Right lobe of liver (tissue), 6 donors: ENCODE measurements at regions not wholly inside any gene's neighbourhood (a gene's known extent, or its start where the extent isn't known, plus 50 kb on each side); places are given as distances from the start of the nearest gene placed in this dataset.
"Not testable (repeated sequence)": the region's sequence is repeated elsewhere in the genome, so short reads cannot be mapped to it uniquely, and the experiment has no call there.

Experiments used
- ATAC-seq, 4 donors: fragments of 200-7000 bp; cut with Tn5 transposase; one replicate each; pipeline ENCODE4 v1.9.1; 2020; ENCODE audit warnings: mild to moderate bottlenecking in 4 of 4, moderate library complexity in 4 of 4
- DNase-seq, 3 donors: peaks; one replicate each; pipeline ENCODE4 v3.0.0-alpha.2; 2020
- H3K27ac ChIP-seq, 3 donors: fragments of 200-600 bp; one replicate each; pipeline ENCODE4 v1.8.0; 2022
- H3K27me3 ChIP-seq, 2 donors: fragments of 200-600 bp; one replicate each; pipeline ENCODE4 v1.8.0; 2022
- H3K36me3 ChIP-seq, 4 donors: fragments of 200-600 bp; sonication (generic) in 1 of 4; one replicate each; pipeline versions ENCODE4 v1.5.1 to v1.8.0; 2017 to 2022; ENCODE audit warnings: control low read depth in 1 of 4
- H3K4me1 ChIP-seq, 4 donors: fragments of 200-600 bp; sonication (generic) in 1 of 4; one replicate each; pipeline versions ENCODE4 v1.5.1 to v1.8.0; 2017 to 2022; ENCODE audit warnings: control low read depth in 1 of 4
- H3K4me3 ChIP-seq, 3 donors: fragments of 200-600 bp; one replicate each; pipeline ENCODE4 v1.8.0; 2022
- H3K9me3 ChIP-seq, 4 donors: fragments of 200-600 bp; sonication (generic) in 1 of 4; one replicate each; pipeline versions ENCODE4 v1.5.1 to v1.8.0; 2017 to 2022; ENCODE audit warnings: control low read depth in 1 of 4
- POLR2A ChIP-seq: fragments of 450-650 bp; IDR thresholded peaks from one replicate; pipeline ENCODE4 v1.6.1; 2017; ENCODE audit warnings: antibody characterized with exemption, mild to moderate bottlenecking
- WGBS: methylation state at CpG from one replicate; pipeline ENCODE4 v1.1.6; 2018; ENCODE audit warnings: low coverage, low lambda C conversion rate; ENCODE audit not compliant: insufficient coverage; ENCODE audit errors: missing lambda C conversion rate; 5-methylcytosine and 5-hydroxymethylcytosine counted together
- intact Hi-C, 2 donors: fragments of 100-400 bp; cut with DNase I; formaldehyde crosslinking; loops; one replicate each; pipeline versions ENCODE4 v1.11.2 to v1.14.1; 2022
- TF ChIP-seq, protein P1 (sequence below), 4 donors: fragments of 200-600 bp in 3 of 4; fragments of 450-650 bp in 1 of 4; IDR thresholded peaks; one replicate each; pipeline versions ENCODE4 v1.5.1 to v1.8.0; 2016 to 2022; ENCODE audit warnings: antibody characterized with exemption in 4 of 4, mild to moderate bottlenecking in 2 of 4
- donor health status: DM: no; HTN: yes; CAD: no.
- donor health status: DM: no; HTN: no; CAD: no.
- donor health status: DM: no; HTN: no; CAD: no.
- donor health status: DM: no; HTN: yes; CAD: no.
- donor health status: DM: no; HTN: yes; CAD: no.

DNA sequence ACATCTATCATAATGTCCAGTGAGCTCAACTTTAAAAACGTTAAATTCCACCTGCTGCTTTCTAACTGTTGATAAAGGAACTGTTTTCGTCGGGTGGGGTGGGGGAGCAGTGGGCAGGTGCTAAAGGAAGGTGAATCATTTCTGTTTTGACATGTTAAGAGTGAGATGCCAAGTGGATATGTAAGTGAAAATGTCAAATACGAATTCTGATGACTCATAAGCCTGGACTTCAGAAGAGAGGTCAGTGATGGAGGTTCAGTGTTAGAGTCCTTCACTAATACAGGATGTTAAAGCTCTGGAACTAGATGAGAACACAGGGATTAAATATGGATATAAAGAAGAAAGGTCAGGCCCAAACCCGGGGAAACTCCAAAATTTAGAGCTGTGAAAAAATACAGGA, 617.9 kb upstream of the CTNND2 start:
- intact Hi-C loops: no loop called here
- H3K4me1 ChIP-seq: no peaks in the 10 kb centered on the region
- ATAC-seq (no peak), DNase-seq (no peak)
- no peak overlapping the region for H3K4me3 ChIP-seq
- H3K27me3 ChIP-seq: no peaks in the 10 kb centered on the region
- TF ChIP-seq POLR2A: no peak
- TF ChIP-seq, protein P1, sequence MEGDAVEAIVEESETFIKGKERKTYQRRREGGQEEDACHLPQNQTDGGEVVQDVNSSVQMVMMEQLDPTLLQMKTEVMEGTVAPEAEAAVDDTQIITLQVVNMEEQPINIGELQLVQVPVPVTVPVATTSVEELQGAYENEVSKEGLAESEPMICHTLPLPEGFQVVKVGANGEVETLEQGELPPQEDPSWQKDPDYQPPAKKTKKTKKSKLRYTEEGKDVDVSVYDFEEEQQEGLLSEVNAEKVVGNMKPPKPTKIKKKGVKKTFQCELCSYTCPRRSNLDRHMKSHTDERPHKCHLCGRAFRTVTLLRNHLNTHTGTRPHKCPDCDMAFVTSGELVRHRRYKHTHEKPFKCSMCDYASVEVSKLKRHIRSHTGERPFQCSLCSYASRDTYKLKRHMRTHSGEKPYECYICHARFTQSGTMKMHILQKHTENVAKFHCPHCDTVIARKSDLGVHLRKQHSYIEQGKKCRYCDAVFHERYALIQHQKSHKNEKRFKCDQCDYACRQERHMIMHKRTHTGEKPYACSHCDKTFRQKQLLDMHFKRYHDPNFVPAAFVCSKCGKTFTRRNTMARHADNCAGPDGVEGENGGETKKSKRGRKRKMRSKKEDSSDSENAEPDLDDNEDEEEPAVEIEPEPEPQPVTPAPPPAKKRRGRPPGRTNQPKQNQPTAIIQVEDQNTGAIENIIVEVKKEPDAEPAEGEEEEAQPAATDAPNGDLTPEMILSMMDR (IDR thresholded peaks at IDR 0.05): no peak
- H3K9me3 ChIP-seq: no peaks in the 10 kb centered on the region
- H3K36me3 ChIP-seq: no peaks in the 10 kb centered on the region
- H3K27ac ChIP-seq: no peak overlapping the region
- WGBS: 44% methylated on average over 5 of the region's 5 CpGs

DNA sequence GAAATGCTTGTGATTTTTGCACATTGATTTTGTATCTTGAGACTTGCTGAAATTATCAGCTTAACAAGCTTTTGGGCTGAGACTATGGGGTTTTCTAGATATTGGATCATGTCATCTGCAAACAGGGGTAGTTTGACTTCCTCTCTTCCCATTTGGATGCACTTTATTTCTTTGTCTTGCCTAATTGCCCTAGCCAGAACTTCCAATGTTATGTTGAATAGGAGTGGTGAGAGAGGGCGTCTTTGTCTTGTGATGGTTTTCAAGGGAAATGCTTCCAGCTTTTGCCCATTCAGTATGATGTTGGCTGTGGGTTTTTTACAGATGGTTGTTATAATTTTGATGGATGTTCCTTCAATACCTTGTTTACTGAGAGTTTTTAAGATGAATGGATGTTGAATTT, 600.7 kb upstream of the CTNND2 start:
- ATAC-seq, DNase-seq, H3K9me3 ChIP-seq, H3K27ac ChIP-seq, H3K4me3 ChIP-seq, H3K36me3 ChIP-seq, intact Hi-C loops, H3K4me1 ChIP-seq, H3K27me3 ChIP-seq: not testable (repeated sequence)
- 50% methylated on average over 1 of the region's 1 CpG for WGBS

DNA sequence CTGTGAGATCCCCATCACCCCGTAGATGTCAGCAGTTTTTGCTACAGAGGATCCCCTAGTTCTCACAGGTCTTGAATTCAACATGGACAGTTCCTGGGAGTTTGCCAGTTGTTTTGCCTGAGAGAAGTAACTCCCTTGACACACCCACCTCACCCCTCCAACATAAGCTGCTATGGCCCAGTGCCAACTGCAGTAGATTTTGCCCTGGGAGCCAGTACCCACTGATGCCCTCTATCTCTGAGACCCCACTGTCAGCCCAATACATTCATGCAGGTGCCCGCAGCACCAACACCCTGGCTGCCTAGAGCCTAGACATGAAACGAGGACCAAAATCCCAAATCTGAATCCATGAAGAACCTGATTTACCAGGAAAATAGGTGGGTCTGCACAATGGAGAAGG, 583.9 kb upstream of the CTNND2 start:
- ATAC-seq (no peak), DNase-seq (no peak)
- Histone ChIP-seq H3K9me3 (no peaks in the 10 kb centered on the region), H3K4me3 (no peak overlapping the region), H3K27me3 (no peaks in the 10 kb centered on the region), H3K27ac (no peak overlapping the region), H3K4me1 (no peaks in the 10 kb centered on the region), H3K36me3 (no peaks in the 10 kb centered on the region)
- 50% methylated on average over 1 of the region's 3 CpGs for WGBS
- intact Hi-C loops: no loop called here
- TF ChIP-seq, protein P1 (IDR thresholded peaks at IDR 0.05): no peak
- no peak for TF ChIP-seq POLR2A

DNA sequence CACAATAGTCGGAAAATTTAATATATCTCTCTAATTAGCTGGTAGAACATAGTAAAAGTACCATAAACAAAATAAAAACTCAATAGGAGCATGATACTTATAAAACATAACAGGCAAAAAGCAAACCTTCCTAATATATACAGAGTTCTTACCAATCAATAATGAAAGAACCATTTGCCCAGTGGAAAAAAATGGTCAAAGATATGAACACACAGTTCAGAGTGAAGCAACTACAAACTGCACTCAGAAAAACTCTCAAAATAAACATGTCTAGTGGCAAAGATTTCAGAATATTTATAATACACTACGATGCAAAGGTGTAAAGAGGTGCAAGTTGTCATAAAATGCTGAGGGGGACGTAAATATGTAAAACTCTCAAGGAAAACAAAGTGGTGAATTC, 576.2 kb upstream of the CTNND2 start:
- H3K27ac ChIP-seq: no peak overlapping the region

DNA sequence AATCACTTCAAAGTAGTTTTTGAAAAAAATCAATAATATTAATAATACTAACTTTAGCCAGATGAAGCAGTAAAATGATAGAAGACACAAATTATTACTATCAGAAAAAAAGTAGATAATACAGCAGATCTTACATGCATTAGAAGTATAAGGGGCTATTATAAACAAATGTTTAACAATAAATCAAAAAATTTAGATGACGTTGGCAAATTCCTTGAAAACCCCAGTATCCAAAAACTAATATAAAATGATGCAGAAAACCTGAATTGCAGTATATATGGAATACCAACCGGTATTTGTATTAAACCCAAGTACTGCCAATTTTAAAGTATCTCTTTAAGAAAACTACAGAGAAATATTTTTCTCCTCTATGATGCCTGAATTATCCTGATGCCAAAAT, 573.3 kb upstream of the CTNND2 start:
- H3K27me3 ChIP-seq: no peaks in the 10 kb centered on the region
- H3K27ac ChIP-seq: no peak overlapping the region
- no peak for DNase-seq
- TF ChIP-seq, protein P1 (IDR thresholded peaks at IDR 0.05): no peak
- TF ChIP-seq POLR2A: no peak
- H3K36me3 ChIP-seq: no peaks in the 10 kb centered on the region
- 64% methylated on average over 2 of the region's 2 CpGs for WGBS
- no peak overlapping the region for H3K4me3 ChIP-seq
- no peaks in the 10 kb centered on the region for H3K9me3 ChIP-seq
- no peaks in the 10 kb centered on the region for H3K4me1 ChIP-seq
- intact Hi-C loops: no loop called here
- ATAC-seq: no peak

More for the DNA sequence above, 576.2 kb upstream of the CTNND2 start:
- 43% methylated on average over 3 of the region's 3 CpGs for whole genome bisulfite sequencing
- no peaks in the 10 kb centered on the region for H3K4me1 ChIP-seq
- ATAC-seq (peak in 1 of 4 donors; percentile 34), DNase-seq (no peak)
- TF ChIP-seq, protein P1 (IDR thresholded peaks at IDR 0.05): no peak
- no peak for TF ChIP-seq POLR2A
- H3K36me3 ChIP-seq: no peaks in the 10 kb centered on the region
- no peaks in the 10 kb centered on the region for H3K9me3 ChIP-seq
- no peaks in the 10 kb centered on the region for H3K27me3 ChIP-seq
- intact Hi-C loops: no loop called here
- H3K4me3 ChIP-seq: no peak overlapping the region
